Activated CD4-positive, alpha-beta T cell treated with anti-CD3 and anti-CD28 coated beads, Interleukin-2, amount 50 U/mL, for 1 hour (primary cell): ENCODE measurements at regions not wholly inside any gene's neighbourhood (a gene's known extent, or its start where the extent isn't known, plus 50 kb on each side); places are given as distances from the start of the nearest gene placed in this dataset.

Experiments
- DNase-seq: peaks from one replicate; pipeline ENCODE4 v3.0.0-alpha.2; 2020

DNA sequence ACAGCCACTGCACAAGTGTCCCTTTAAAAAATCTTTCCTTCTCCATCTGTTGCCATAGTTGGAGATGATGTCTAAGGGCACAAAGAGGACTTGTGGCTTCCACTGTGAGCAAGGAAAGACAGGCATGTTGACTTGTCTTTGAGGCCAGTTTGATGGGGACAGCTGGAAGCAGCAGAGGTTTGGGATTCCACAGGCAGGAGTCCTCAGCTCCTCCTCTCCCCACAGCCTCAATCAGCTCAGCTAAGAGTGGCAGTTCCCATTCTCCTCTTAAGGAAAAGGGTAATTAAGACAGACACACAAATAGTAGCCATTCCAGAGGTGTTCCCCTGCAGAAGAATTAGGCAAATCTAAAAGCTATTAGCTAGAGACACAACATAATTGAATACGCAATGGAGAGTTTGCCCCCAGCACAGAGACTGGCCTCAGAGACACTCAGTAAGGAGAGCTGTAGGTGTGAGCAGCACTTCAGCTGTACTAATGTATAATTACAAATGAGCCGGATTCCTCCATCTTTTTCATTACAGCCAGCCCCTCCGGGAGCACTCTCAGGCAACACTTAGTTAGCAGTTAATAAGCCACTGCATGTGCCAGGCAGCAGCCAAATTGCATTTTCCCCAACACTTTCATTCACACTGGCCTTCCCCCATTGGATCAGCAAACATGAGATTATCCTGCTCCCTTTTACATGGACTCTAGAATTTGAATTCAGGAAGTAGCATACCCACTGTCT is 434.0 kb downstream of the FOXO1 start:
- no peak for DNase-seq

DNA sequence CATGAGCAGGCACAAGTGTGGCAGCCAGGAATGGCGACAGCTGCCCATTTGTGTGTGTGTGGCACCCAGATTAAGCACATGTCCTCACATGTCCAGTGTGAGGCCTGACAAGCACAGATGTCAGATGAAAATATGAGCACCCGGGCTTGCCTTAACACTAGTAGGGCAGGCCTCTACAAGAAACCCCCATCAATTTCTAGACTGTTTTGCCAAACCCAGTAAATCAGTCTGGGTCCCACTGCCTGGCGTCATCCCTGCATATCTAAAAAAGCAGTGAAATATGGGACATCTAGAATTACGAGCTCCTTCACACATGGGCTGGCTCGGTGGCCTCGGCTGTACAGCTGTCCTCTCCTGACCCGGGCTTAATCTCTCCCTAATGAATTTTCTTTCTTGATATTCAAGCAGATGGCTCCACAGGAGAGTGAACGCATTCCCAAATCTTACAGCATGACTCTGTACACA is 432.7 kb downstream of the FOXO1 start:
- no peak for DNase-seq

- no peak for DNase-seq
Measured at GRCh38 chr13:40235160-40235796, 431.2 kb downstream of the FOXO1 start.

GRCh38 chr13:40236566-40237168 is 429.8 kb downstream of the FOXO1 start:
- no peak for DNase-seq

- DNase-seq, result no peak
Measured at GRCh38 chr13:40238761-40239160, 427.7 kb downstream of the FOXO1 start.

- no peak for DNase-seq
Measured at GRCh38 chr13:40240293-40240692, 426.1 kb downstream of the FOXO1 start.

DNA sequence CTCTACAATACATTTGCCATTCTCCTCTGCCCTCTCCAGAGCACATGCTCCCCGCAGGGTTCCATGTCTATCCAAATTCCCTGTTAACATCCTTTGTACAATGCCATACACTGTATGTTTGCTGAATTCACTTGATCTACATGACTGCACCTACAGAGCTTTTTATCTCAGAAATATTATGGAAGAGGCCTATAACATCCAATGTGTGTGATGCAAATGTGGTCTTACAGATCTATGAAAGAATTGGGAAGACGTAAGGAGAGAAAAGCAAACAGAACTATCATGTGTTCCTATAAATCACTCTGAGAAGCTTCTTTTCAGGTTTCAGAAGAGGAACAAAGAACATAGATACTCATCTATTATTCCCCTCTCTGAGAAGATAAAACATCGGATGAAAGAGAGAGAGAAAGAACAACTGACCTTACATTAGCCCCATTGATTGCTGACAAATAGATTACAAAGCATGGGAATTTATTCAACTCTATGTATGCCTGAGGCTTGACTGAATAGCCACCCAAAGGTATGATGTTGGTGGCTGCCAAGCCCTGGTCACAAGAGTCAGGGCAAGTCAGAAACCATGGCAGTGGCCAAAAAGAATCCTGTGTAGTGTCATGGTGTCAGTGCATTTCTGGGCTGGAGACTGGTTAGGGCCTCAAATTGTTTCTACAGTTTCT is 425.2 kb downstream of the FOXO1 start:
- no peak for DNase-seq

DNA sequence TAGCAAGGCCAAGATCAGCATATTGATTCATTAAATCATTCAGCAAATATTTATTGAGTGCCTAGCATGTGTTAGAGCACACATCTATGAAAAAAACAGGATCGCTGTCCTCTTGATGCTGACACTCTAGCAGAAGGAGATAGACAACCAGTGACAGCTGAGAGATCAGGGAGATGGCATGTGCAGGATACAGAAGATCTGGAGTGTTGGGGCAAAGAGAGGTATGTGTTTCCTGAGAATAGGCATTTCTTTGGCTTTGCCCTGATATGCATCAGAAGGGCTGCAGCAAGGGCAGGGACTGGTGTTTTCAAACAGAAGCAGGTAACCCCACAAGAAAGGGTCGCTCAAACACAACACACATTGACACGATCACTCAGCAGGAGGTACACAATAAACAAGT is 423.4 kb downstream of the FOXO1 start:
- DNase-seq, result no peak

GRCh38 chr13:40243982-40244381 is 422.5 kb downstream of the FOXO1 start:
- DNase-seq, result no peak

DNA sequence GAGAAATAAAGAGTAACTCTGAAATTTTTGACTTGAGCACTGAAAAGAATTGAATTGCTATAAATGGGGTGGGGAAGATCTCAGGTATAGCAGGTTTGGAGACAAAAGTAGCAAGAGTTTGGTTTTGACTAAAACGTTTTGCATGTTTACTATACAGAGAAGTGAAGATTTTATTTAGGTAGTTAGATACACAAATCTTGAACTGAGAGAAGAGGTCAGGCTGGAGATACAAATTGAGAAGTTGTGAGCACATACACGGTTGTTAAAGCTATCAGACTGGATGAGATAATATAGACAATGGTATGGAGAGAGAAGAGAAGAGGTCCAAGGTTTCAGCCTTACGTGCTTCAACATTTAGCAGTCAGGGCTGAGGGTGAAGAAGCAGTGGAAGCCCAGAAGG is 420.9 kb downstream of the FOXO1 start:
- no peak for DNase-seq

DNA sequence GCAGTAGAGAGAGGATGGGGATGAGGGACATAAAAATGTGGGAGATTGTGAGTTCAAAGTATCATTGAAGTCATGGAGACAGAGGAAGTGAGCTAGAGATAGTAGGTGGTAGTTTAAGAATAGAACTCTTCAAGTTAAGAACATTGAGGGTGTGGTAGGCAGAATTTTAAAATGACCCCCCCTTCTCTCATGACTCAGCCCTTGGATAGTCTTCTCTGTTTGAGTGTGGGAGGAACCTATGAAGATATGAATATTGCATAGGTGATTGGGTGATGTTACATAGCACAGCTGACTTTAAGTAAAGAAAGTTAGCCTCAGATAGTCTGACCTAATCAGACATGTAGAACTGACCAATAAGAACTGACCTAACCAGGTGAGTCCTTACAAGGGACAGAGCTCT is 418.6 kb downstream of the FOXO1 start:
- no peak for DNase-seq

- DNase-seq, result no peak
Measured at GRCh38 chr13:40251343-40252032, 415.0 kb downstream of the FOXO1 start.

DNA sequence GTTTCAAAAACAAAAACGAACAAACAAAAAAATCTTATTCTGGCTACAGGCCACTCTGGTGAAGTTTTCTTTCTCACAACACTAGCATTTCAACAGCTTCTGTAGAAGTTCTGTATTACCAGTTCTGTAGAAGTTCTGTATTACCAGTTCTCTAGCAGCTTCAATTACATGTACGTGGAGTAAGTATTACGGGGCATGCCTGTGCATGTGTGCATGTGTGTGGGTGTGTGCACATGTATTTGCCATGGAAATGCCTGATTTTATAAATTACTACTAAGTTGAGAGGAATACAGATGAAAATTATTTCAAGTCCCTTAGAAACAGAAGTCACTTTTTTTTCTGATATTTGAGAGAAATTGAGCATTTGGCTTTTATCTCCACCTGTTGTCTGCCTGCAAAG is 414.2 kb downstream of the FOXO1 start:
- no peak for DNase-seq

DNA sequence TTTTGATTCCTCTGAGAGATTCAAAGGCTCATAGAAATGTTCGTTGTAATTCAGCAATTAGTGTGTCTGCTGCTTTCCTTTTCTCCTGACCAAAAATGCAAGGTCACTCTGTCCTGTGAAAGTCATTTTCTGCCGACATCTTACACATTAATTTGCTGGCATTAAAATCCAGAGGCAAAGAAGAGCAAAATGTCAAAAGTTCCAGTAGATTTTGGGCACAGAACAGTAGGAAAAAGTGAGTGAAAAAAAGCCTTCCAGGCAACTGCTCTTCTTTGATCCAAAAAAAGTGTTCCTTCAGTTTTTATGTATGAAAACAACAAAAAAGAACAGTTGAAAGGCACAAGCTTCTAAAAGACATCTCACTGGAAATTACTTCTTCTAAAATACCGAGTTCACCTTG is 413.8 kb downstream of the FOXO1 start:
- no peak for DNase-seq

- no peak for DNase-seq
Measured at GRCh38 chr13:40254394-40254793, 412.0 kb downstream of the FOXO1 start.

DNA sequence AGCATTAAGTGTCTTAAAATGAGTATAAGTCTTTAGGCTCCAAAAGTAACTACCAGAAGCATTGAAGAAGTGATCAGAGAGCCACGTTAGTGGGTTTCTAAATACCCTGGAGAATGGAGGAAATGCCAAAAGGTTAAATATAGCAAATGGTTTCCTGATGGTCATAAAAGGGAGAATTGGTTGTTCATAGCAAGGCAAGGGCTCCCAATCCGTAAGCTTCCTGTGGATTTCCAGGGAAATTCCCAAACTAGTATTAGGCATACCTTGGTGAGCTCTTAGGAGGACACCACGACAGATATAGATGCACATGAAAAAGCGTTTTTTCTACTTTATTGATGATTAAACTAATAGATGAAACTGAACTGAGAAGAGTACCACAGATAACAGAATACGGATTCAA is 410.9 kb downstream of the FOXO1 start:
- DNase-seq, result no peak

DNA sequence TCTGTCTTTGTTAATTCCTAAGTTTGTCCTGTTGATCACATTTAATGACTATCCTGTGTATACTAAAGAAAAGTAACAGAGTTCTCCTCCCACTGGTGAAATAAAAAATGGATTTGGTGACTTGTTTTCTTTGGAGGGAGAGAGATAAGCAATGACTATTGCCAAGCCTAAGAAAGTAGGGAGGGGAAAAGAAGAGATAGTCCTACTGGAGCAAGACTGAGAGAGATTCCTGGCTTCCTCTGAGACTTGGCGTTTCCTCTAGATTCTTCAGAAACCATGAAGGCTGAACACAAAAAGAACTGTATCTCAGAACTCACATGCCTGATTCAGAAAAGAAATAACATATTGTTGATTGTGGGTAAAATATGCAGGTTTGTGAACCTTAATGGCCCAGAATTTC is 406.5 kb downstream of the FOXO1 start:
- no peak for DNase-seq

DNA sequence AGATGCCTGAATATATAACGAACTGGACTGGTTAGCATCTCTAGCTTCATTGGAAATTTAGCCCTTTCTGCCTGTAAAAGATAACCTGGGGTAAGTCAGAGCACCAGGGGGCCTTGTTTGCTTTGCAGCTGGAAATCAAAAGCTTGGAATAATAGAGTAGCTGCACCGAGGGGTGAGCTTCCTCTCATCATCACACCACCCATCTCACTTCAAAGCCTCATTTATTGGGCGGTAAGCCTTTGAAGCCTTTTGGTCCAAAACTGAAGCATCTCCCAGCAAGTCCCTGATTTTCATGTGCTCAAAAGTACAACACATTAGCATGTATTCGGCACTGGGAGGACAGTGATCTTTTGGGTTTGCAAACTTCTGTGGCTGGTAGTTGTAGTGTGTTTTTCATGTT is 405.1 kb downstream of the FOXO1 start:
- DNase-seq, result no peak

- no peak for DNase-seq
Measured at GRCh38 chr13:40261947-40262346, 404.5 kb downstream of the FOXO1 start.

DNA sequence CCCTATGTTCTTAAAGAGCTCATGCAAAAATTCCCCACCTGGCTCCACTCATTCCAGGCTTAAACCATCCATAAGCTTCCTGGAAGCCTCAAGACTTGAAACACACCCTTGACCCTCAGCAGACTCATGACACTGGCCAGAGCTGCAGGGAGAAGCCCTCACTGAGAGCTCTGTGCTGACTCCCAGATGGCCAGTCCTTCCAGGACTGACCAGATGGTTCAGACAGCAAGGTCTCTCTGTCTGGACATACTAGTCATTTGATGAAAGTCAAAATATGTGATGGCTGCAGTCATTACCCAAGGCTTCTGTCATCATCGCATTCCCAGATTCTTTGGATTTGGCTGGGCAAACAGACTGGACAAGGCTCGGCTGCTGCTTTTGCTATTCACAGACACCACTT is 397.4 kb downstream of the FOXO1 start:
- no peak for DNase-seq

DNA sequence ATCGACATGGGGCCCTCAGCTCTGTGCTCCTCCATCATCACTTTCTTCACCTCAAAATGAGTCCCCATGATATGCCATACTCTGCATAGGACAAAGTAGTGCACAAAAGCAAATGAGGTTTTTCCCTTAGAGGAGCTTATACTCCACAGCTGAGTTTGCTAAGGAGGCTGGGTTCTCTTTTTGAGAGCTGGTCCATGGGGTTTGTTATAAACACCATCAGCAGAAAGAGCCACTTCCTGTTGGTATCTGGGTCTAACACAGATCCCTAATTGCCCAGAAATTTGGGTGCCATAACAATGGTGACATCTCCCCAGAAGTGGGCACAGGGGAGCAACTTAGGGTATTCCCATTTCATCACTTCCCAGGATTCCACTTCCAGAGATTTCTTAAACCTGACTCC is 395.7 kb downstream of the FOXO1 start:
- no peak for DNase-seq

DNA sequence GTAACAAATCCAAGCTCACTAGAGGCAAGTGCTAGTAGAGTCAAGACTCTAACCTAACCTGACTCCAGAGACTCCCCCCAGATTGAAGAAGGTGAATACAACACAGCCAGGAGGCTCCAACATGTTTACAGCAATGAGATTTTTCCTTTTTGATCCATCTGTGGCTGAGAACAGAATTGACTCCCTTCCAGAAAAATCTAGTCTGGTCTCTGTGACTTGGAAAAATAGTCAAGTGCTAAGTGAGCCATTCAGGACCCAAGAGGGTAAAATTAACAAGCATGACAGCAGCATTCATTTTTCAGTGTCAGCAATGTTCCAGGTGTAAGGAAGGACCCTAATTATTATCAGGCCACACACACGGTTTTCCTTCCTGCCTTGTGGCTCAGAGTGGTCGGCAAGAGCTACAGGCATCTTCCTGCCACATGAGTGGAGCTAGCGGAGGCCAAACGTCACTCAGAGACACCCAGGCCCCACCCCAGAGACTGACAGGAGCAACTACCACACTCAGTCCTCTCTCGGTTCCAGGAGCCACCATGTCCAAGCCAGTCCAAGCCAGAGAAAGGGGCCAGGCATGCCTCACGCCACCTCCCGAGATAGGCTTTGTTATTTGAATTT is 395.1 kb downstream of the FOXO1 start:
- no peak for DNase-seq
